ENCODE measurements at regions not wholly inside any gene's neighbourhood (a gene's known extent, or its start where the extent isn't known, plus 50 kb on each side); places are given as distances from the start of the nearest gene placed in this dataset.
A peak's percentile ranks its signal among the peaks of the same experiment; 100 is the strongest.

GRCh38 chr2:67797801-67798540, 264.8 kb downstream of the C1D start:
- WGBS, 2 donors = 36 to 52% methylated on average over 7 of the region's 7 CpGs

GRCh38 chr2:67798541-67799160, 264.2 kb downstream of the C1D start:
- WGBS, 2 donors = 63 to 75% methylated on average over 5 of the region's 5 CpGs
- H3K4me3 ChIP-seq = no peak overlapping the region
- H3K27ac ChIP-seq = peak overlapping the region in 2 of 4 donors; percentile 29 to 46
- no peaks in the 10 kb centered on the region for H3K36me3 ChIP-seq
- TF ChIP-seq POLR2AphosphoS5 (IDR thresholded peaks at IDR 0.05) = no peak
- no peak for TF ChIP-seq CTCF (IDR thresholded peaks at IDR 0.05)
- no peak for TF ChIP-seq POLR2A (IDR thresholded peaks at IDR 0.05)
- TF ChIP-seq EP300 (IDR thresholded peaks at IDR 0.05) = no peak
- peaks cover 0 to 14% (median 5%) of the 10 kb centered on the region in 4 donors for H3K4me1 ChIP-seq
- no peaks in the 10 kb centered on the region for H3K27me3 ChIP-seq
- no peak for DNase-seq
- H3K9me3 ChIP-seq = no peaks in the 10 kb centered on the region
- intact Hi-C loops (cut with DNase I) = no loop called here

More at GRCh38 chr2:67797801-67798540, 264.8 kb downstream of the C1D start:
- Histone ChIP-seq H3K4me3 (no peak overlapping the region), H3K9me3 (no peaks in the 10 kb centered on the region), H3K4me1 (peaks cover 0 to 14% (median 5%) of the 10 kb centered on the region in 4 donors), H3K36me3 (no peaks in the 10 kb centered on the region), H3K27ac (peak overlapping the region in 2 of 4 donors; percentile 29 to 46), H3K27me3 (no peaks in the 10 kb centered on the region)
- no peak for DNase-seq
- no peak for TF ChIP-seq EP300 (IDR thresholded peaks at IDR 0.05)
- TF ChIP-seq POLR2AphosphoS5 (IDR thresholded peaks at IDR 0.05) = no peak
- TF ChIP-seq POLR2A (IDR thresholded peaks at IDR 0.05) = no peak
- TF ChIP-seq CTCF (IDR thresholded peaks at IDR 0.05) = no peak
- intact Hi-C loops (cut with DNase I) = no loop called here

- H3K4me3 ChIP-seq = no peak overlapping the region
- no peaks in the 10 kb centered on the region for H3K36me3 ChIP-seq
- intact Hi-C loops (cut with DNase I) = no loop called here
- no peaks in the 10 kb centered on the region for H3K27me3 ChIP-seq
- H3K4me1 ChIP-seq = peaks cover 0 to 14% (median 5%) of the 10 kb centered on the region in 4 donors
- no peak for DNase-seq
- H3K27ac ChIP-seq = no peak overlapping the region
- TF ChIP-seq CTCF (IDR thresholded peaks at IDR 0.05) (no peak), POLR2A (IDR thresholded peaks at IDR 0.05) (no peak), EP300 (IDR thresholded peaks at IDR 0.05) (no peak), POLR2AphosphoS5 (IDR thresholded peaks at IDR 0.05) (no peak)
- H3K9me3 ChIP-seq = no peaks in the 10 kb centered on the region
Measured at GRCh38 chr2:67799886-67800285, 262.9 kb downstream of the C1D start.

GRCh38 chr2:67802291-67802690, 260.5 kb downstream of the C1D start:
- no peaks in the 10 kb centered on the region for H3K27me3 ChIP-seq
- intact Hi-C loops (cut with DNase I) = no loop called here
- H3K36me3 ChIP-seq = no peaks in the 10 kb centered on the region
- DNase-seq = no peak
- no peak overlapping the region for H3K27ac ChIP-seq
- H3K4me1 ChIP-seq = peaks cover 0 to 14% (median 5%) of the 10 kb centered on the region in 4 donors
- no peak overlapping the region for H3K4me3 ChIP-seq
- no peaks in the 10 kb centered on the region for H3K9me3 ChIP-seq
- 24 to 80% methylated on average over 2 of the region's 2 CpGs for WGBS, 2 donors
- TF ChIP-seq POLR2A (IDR thresholded peaks at IDR 0.05) (no peak), POLR2AphosphoS5 (IDR thresholded peaks at IDR 0.05) (no peak), EP300 (IDR thresholded peaks at IDR 0.05) (no peak), CTCF (IDR thresholded peaks at IDR 0.05) (no peak)

Measured in sigmoid colon (tissue), 6 donors.